ENCODE measurements at regions not wholly inside any gene's neighbourhood (a gene's known extent, or its start where the extent isn't known, plus 50 kb on each side); places are given as distances from the start of the nearest gene placed in this dataset.
"Not testable (repeated sequence)": the region's sequence is repeated elsewhere in the genome, so short reads cannot be mapped to it uniquely, and the experiment has no call there.

GRCh38 chr5:17326600-17327037, 109.2 kb downstream of the BASP1 start:
- no peaks in the 10 kb centered on the region for H3K36me3 Mint-ChIP-seq (ENCODE audit: low read depth)
- no peak overlapping the region for H3K27ac Mint-ChIP-seq
- H3K27me3 Mint-ChIP-seq: peaks cover 13% of the 10 kb centered on the region
- H3K9me3 Mint-ChIP-seq: peaks cover 8% of the 10 kb centered on the region
- intact Hi-C loops (cut with micrococcal nuclease): no loop called here
- no peaks in the 10 kb centered on the region for H3K4me1 Mint-ChIP-seq (ENCODE audit: low read depth)
- H3K4me3 Mint-ChIP-seq: no peak overlapping the region

- intact Hi-C loops (cut with micrococcal nuclease): no loop called here
- Mint-ChIP-seq H3K27ac (no peak overlapping the region), H3K4me3 (no peak overlapping the region), H3K9me3 (peaks cover 14% of the 10 kb centered on the region), H3K4me1 (ENCODE audit: low read depth) (no peaks in the 10 kb centered on the region), H3K27me3 (peaks cover 14% of the 10 kb centered on the region), H3K36me3 (ENCODE audit: low read depth) (no peaks in the 10 kb centered on the region)
Measured at GRCh38 chr5:17327048-17327625, 109.7 kb downstream of the BASP1 start.

GRCh38 chr5:17329571-17329970, 112.1 kb downstream of the BASP1 start:
- H3K4me1 Mint-ChIP-seq (ENCODE audit: low read depth): no peaks in the 10 kb centered on the region
- peaks cover 12% of the 10 kb centered on the region for H3K27me3 Mint-ChIP-seq
- intact Hi-C loops (cut with micrococcal nuclease): no loop called here
- peaks cover 6% of the 10 kb centered on the region for H3K36me3 Mint-ChIP-seq (ENCODE audit: low read depth)
- H3K9me3 Mint-ChIP-seq: peaks cover 35% of the 10 kb centered on the region
- H3K4me3 Mint-ChIP-seq: no peak overlapping the region
- H3K27ac Mint-ChIP-seq: no peak overlapping the region

- peaks cover 43% of the 10 kb centered on the region for H3K9me3 Mint-ChIP-seq
- intact Hi-C loops (cut with micrococcal nuclease): no loop called here
Measured at GRCh38 chr5:17330386-17330785, 113.0 kb downstream of the BASP1 start.

GRCh38 chr5:17331651-17332050, 114.2 kb downstream of the BASP1 start:
- Mint-ChIP-seq H3K27me3 (peaks cover 16% of the 10 kb centered on the region), H3K27ac (no peak overlapping the region), H3K9me3 (peaks cover 50% of the 10 kb centered on the region), H3K36me3 (ENCODE audit: low read depth) (peaks cover 6% of the 10 kb centered on the region), H3K4me3 (no peak overlapping the region), H3K4me1 (ENCODE audit: low read depth) (no peaks in the 10 kb centered on the region)
- intact Hi-C loops (cut with micrococcal nuclease): no loop called here

More at GRCh38 chr5:17330386-17330785, 113.0 kb downstream of the BASP1 start:
- no peak overlapping the region for H3K27ac Mint-ChIP-seq
- peaks cover 12% of the 10 kb centered on the region for H3K27me3 Mint-ChIP-seq
- no peak overlapping the region for H3K4me3 Mint-ChIP-seq
- H3K4me1 Mint-ChIP-seq (ENCODE audit: low read depth): no peaks in the 10 kb centered on the region
- H3K36me3 Mint-ChIP-seq (ENCODE audit: low read depth): peaks cover 6% of the 10 kb centered on the region

GRCh38 chr5:17333755-17334154, 116.3 kb downstream of the BASP1 start:
- Mint-ChIP-seq H3K4me3 (no peak overlapping the region), H3K27me3 (peaks cover 22% of the 10 kb centered on the region), H3K9me3 (peaks cover 71% of the 10 kb centered on the region), H3K36me3 (ENCODE audit: low read depth) (peaks cover 6% of the 10 kb centered on the region), H3K4me1 (ENCODE audit: low read depth) (no peaks in the 10 kb centered on the region), H3K27ac (no peak overlapping the region)
- intact Hi-C loops (cut with micrococcal nuclease): no loop called here

- Mint-ChIP-seq H3K36me3 (ENCODE audit: low read depth) (peaks cover 6% of the 10 kb centered on the region), H3K27ac (no peak overlapping the region), H3K4me3 (no peak overlapping the region), H3K4me1 (ENCODE audit: low read depth) (no peaks in the 10 kb centered on the region), H3K9me3 (peaks cover 72% of the 10 kb centered on the region), H3K27me3 (peaks cover 32% of the 10 kb centered on the region)
- intact Hi-C loops (cut with micrococcal nuclease): no loop called here
Measured at GRCh38 chr5:17336054-17336453, 118.6 kb downstream of the BASP1 start.

- H3K4me3 Mint-ChIP-seq; intact Hi-C loops (cut with micrococcal nuclease); H3K36me3 Mint-ChIP-seq (ENCODE audit: low read depth); H3K4me1 Mint-ChIP-seq (ENCODE audit: low read depth); H3K27ac Mint-ChIP-seq: not testable (repeated sequence)
- H3K9me3 Mint-ChIP-seq: peaks cover 66% of the 10 kb centered on the region
- peaks cover 35% of the 10 kb centered on the region for H3K27me3 Mint-ChIP-seq
Measured at GRCh38 chr5:17336723-17337122, 119.3 kb downstream of the BASP1 start.

GRCh38 chr5:17339841-17340240, 122.4 kb downstream of the BASP1 start:
- peaks cover 38% of the 10 kb centered on the region for H3K9me3 Mint-ChIP-seq
- H3K4me3 Mint-ChIP-seq: no peak overlapping the region
- H3K27ac Mint-ChIP-seq: no peak overlapping the region
- intact Hi-C loops (cut with micrococcal nuclease): no loop called here
- peaks cover 7% of the 10 kb centered on the region for H3K4me1 Mint-ChIP-seq (ENCODE audit: low read depth)
- H3K27me3 Mint-ChIP-seq: peaks cover 33% of the 10 kb centered on the region
- no peaks in the 10 kb centered on the region for H3K36me3 Mint-ChIP-seq (ENCODE audit: low read depth)

GRCh38 chr5:17340379-17340778, 122.9 kb downstream of the BASP1 start:
- Mint-ChIP-seq H3K27ac (no peak overlapping the region), H3K4me1 (ENCODE audit: low read depth) (peaks cover 7% of the 10 kb centered on the region), H3K27me3 (peaks cover 35% of the 10 kb centered on the region), H3K36me3 (ENCODE audit: low read depth) (no peaks in the 10 kb centered on the region), H3K9me3 (peaks cover 32% of the 10 kb centered on the region), H3K4me3 (no peak overlapping the region)
- intact Hi-C loops (cut with micrococcal nuclease): no loop called here

- Mint-ChIP-seq H3K4me1 (ENCODE audit: low read depth) (peaks cover 7% of the 10 kb centered on the region), H3K27ac (no peak overlapping the region), H3K27me3 (peaks cover 37% of the 10 kb centered on the region), H3K4me3 (no peak overlapping the region), H3K36me3 (ENCODE audit: low read depth) (no peaks in the 10 kb centered on the region), H3K9me3 (peaks cover 30% of the 10 kb centered on the region)
- intact Hi-C loops (cut with micrococcal nuclease): no loop called here
Measured at GRCh38 chr5:17340819-17341218, 123.4 kb downstream of the BASP1 start.

GRCh38 chr5:17343675-17344074, 126.2 kb downstream of the BASP1 start:
- H3K27me3 Mint-ChIP-seq: peaks cover 33% of the 10 kb centered on the region
- H3K4me3 Mint-ChIP-seq: no peak overlapping the region
- H3K36me3 Mint-ChIP-seq (ENCODE audit: low read depth): no peaks in the 10 kb centered on the region
- H3K9me3 Mint-ChIP-seq: peaks cover 5% of the 10 kb centered on the region
- no peak overlapping the region for H3K27ac Mint-ChIP-seq
- intact Hi-C loops (cut with micrococcal nuclease): no loop called here
- peaks cover 7% of the 10 kb centered on the region for H3K4me1 Mint-ChIP-seq (ENCODE audit: low read depth)

GRCh38 chr5:17346811-17347210, 129.4 kb downstream of the BASP1 start:
- intact Hi-C loops (cut with micrococcal nuclease): no loop called here
- Mint-ChIP-seq H3K36me3 (ENCODE audit: low read depth) (no peaks in the 10 kb centered on the region), H3K9me3 (no peaks in the 10 kb centered on the region), H3K27me3 (peaks cover 29% of the 10 kb centered on the region), H3K4me3 (no peak overlapping the region), H3K4me1 (ENCODE audit: low read depth) (peaks cover 10% of the 10 kb centered on the region), H3K27ac (no peak overlapping the region)

GRCh38 chr5:17352223-17352622, 134.8 kb downstream of the BASP1 start:
- Mint-ChIP-seq H3K9me3 (no peaks in the 10 kb centered on the region), H3K4me1 (ENCODE audit: low read depth) (peaks cover 8% of the 10 kb centered on the region)

GRCh38 chr5:17354265-17354664, 136.8 kb downstream of the BASP1 start:
- Mint-ChIP-seq H3K9me3 (no peaks in the 10 kb centered on the region), H3K27ac (no peak overlapping the region), H3K4me1 (ENCODE audit: low read depth) (peaks cover 11% of the 10 kb centered on the region), H3K4me3 (no peak overlapping the region), H3K27me3 (peaks cover 35% of the 10 kb centered on the region), H3K36me3 (ENCODE audit: low read depth) (peaks cover 6% of the 10 kb centered on the region)
- intact Hi-C loops (cut with micrococcal nuclease): loop anchor here (10.0 kb wide), 2 partner anchors 81 to 419 kb away; partner anchors contain the start of gene MYO10

More at GRCh38 chr5:17352223-17352622, 134.8 kb downstream of the BASP1 start:
- intact Hi-C loops (cut with micrococcal nuclease): loop anchor here (10.0 kb wide), 2 partner anchors 83 to 417 kb away; partner anchors contain the start of gene MYO10
- Mint-ChIP-seq H3K36me3 (ENCODE audit: low read depth) (peaks cover 6% of the 10 kb centered on the region), H3K4me3 (no peak overlapping the region), H3K27me3 (peaks cover 37% of the 10 kb centered on the region), H3K27ac (no peak overlapping the region)
